GM13976 (cell line): ENCODE measurements at regions not wholly inside any gene's neighbourhood (a gene's known extent, or its start where the extent isn't known, plus 50 kb on each side); places are given as distances from the start of the nearest gene placed in this dataset.

Experiments
- DNase-seq: peaks from one replicate; pipeline ENCODE4 v3.0.0; 2012; ENCODE audit warnings: low spot score
- CTCF ChIP-seq: IDR thresholded peaks from 2 replicates; pipeline ENCODE4 v1.5.1; 2012; ENCODE audit warnings: borderline replicate concordance, mild to moderate bottlenecking; ENCODE audit not compliant: insufficient read depth; ENCODE audit errors: extremely low read depth, missing control alignments, control extremely low read depth
- in situ Hi-C: fragments of 300-500 bp; cut with MboI; formaldehyde crosslinking; loops from one replicate; pipeline ENCODE4 v1.12.0; 2022; ENCODE audit warnings: low sequenced_read_pairs, mixed read lengths, inconsistent platforms; ENCODE audit not compliant: unreplicated experiment

- no peak for TF ChIP-seq CTCF
- no peak for DNase-seq
- in situ Hi-C loops, result no loop called here
These were observed 63.8 kb upstream of the LMO3 start for GRCh38 chr12:16669756-16670155.

- no peak for TF ChIP-seq CTCF
- in situ Hi-C loops, result no loop called here
These were observed 62.2 kb upstream of the LMO3 start for GRCh38 chr12:16668198-16668597.

GRCh38 chr12:16658699-16659098 is 52.7 kb upstream of the LMO3 start:
- DNase-seq, result no peak
- in situ Hi-C loops, result no loop called here
- TF ChIP-seq CTCF, result no peak

More at GRCh38 chr12:16668198-16668597, 62.2 kb upstream of the LMO3 start:
- DNase-seq, result no peak
